B cell (primary cell): ENCODE measurements at regions not wholly inside any gene's neighbourhood (a gene's known extent, or its start where the extent isn't known, plus 50 kb on each side); places are given as distances from the start of the nearest gene placed in this dataset.

Experiments
- ATAC-seq: fragments of 200-7000 bp; cut with Tn5 transposase; one replicate; pipeline ENCODE4 v1.10.0; 2021; ENCODE audit warnings: low read depth, mild to moderate bottlenecking, moderate number of reproducible peaks, moderate library complexity
- CTCF ChIA-PET: fragments of 350-600 bp; sonication (Branson Sonifier 250); formaldehyde crosslinking; loops from one replicate; lab custom pipeline; 2021; ENCODE audit warnings: antibody characterized with exemption, inconsistent platforms; lab: Charles Lee
- POLR2A ChIA-PET: fragments of 350-600 bp; sonication (Branson Sonifier 250); formaldehyde crosslinking; loops from one replicate; lab custom pipeline; 2021; ENCODE audit warnings: antibody characterized with exemption; lab: Charles Lee
- DNase-seq: peaks from one replicate; pipeline ENCODE4 v3.0.0; 2013
- H2AFZ ChIP-seq: 2 replicates; pipeline ENCODE4 v1.6.1; 2012; ENCODE audit warnings: mild to moderate bottlenecking, low read depth, low read length; ENCODE audit not compliant: insufficient read depth, poor library complexity, severe bottlenecking
- H3K27ac ChIP-seq, 2 donors: 1 replicate in 1 of 2; 2 replicates in 1 of 2; pipeline ENCODE4 v1.5.1; 2012 to 2013; ENCODE audit warnings: low read length in 2 of 2, mild to moderate bottlenecking in 2 of 2, moderate library complexity in 1 of 2
- H3K27me3 ChIP-seq, 4 experiments: fragments of 200-600 bp in 1 of 4; sonication (generic) in 1 of 4; replicated peaks in 1 of 4; 1 replicate in 2 of 4; 2 replicates in 2 of 4; pipeline versions ENCODE4 v1.6.1 to v1.7.0; 2013 to 2016; ENCODE audit warnings: low read length in 3 of 4, mild to moderate bottlenecking in 2 of 4, mixed read lengths in 1 of 4, moderate library complexity in 1 of 4; ENCODE audit not compliant: insufficient read depth in 4 of 4, control insufficient read depth in 3 of 4; ENCODE audit errors: control extremely low read depth in 1 of 4
- H3K36me3 ChIP-seq, 2 experiments: replicated peaks in 1 of 2; 1 replicate in 1 of 2; 2 replicates in 1 of 2; pipeline versions ENCODE4 v1.6.1 to v1.7.1; 2013; ENCODE audit warnings: low read length in 1 of 2; ENCODE audit not compliant: insufficient read depth in 2 of 2, control insufficient read depth in 1 of 2; ENCODE audit errors: control extremely low read depth in 1 of 2, extremely low read depth in 1 of 2
- H3K4me1 ChIP-seq, 2 donors: fragments of 200-600 bp in 1 of 2; sonication (generic) in 1 of 2; 1 replicate in 1 of 2; 2 replicates in 1 of 2; pipeline versions ENCODE4 v1.5.1 to v1.6.1; 2013 to 2017; ENCODE audit warnings: low read length in 2 of 2; ENCODE audit not compliant: control insufficient read depth in 2 of 2, insufficient read depth in 2 of 2
- H3K4me2 ChIP-seq: replicated peaks from 2 replicates; pipeline ENCODE3; 2012; ENCODE audit warnings: mild to moderate bottlenecking, low read depth, low read length; ENCODE audit not compliant: poor library complexity, severe bottlenecking
- H3K4me3 ChIP-seq, 5 experiments: fragments of 200-600 bp in 1 of 5; sonication (generic) in 1 of 5; 1 replicate in 3 of 5; 2 replicates in 2 of 5; pipeline versions ENCODE4 v1.5.1 to v1.7.0; 2011 to 2016; ENCODE audit warnings: low read length in 4 of 5, mild to moderate bottlenecking in 4 of 5, low read depth in 2 of 5, control low read depth in 1 of 5, moderate library complexity in 1 of 5; ENCODE audit not compliant: insufficient read depth in 1 of 5; ENCODE audit errors: control extremely low read depth in 1 of 5, extremely low read depth in 1 of 5
- H3K79me2 ChIP-seq: fragments of 200-600 bp; sonication (generic); one replicate; pipeline ENCODE4 v1.6.0; 2016; ENCODE audit warnings: low read length; ENCODE audit not compliant: control insufficient read depth, insufficient read depth
- H3K9ac ChIP-seq: fragments of 200-600 bp; sonication (generic); 2 replicates; pipeline ENCODE4 v1.6.1; 2017; ENCODE audit warnings: mild to moderate bottlenecking, low read length, moderate library complexity
- H3K9me3 ChIP-seq, 3 donors: one replicate each; pipeline versions ENCODE4 v1.6.1 to v1.7.1; 2013; ENCODE audit warnings: low read length in 2 of 3; ENCODE audit not compliant: control insufficient read depth in 2 of 3, insufficient read depth in 1 of 3; ENCODE audit errors: control extremely low read depth in 1 of 3
- H4K20me1 ChIP-seq: 2 replicates; pipeline ENCODE4 v1.6.0; 2012; ENCODE audit warnings: mild to moderate bottlenecking, low read length; ENCODE audit not compliant: insufficient read depth, control insufficient read depth, poor library complexity, severe bottlenecking
- H3K27ac Mint-ChIP-seq: one replicate; pipeline ENCODE4 v1.8.0; 2021; ENCODE audit warnings: mixed read lengths
- H3K27me3 Mint-ChIP-seq: one replicate; pipeline ENCODE4 v1.8.0; 2021; ENCODE audit warnings: mixed read lengths
- H3K4me1 Mint-ChIP-seq: one replicate; pipeline ENCODE4 v1.8.0; 2021; ENCODE audit warnings: mixed read lengths
- H3K4me3 Mint-ChIP-seq: one replicate; pipeline ENCODE4 v1.8.0; 2021; ENCODE audit warnings: mixed read lengths
- H3K9me3 Mint-ChIP-seq: one replicate; pipeline ENCODE4 v1.8.0; 2022; ENCODE audit warnings: mixed read lengths; ENCODE audit not compliant: insufficient read depth
- CTCF ChIP-seq: fragments of 200-600 bp; IDR thresholded peaks from one replicate; pipeline ENCODE4 v1.8.0; 2022; ENCODE audit warnings: antibody characterized with exemption, mild to moderate bottlenecking
- EZH2 ChIP-seq: IDR thresholded peaks from 2 replicates; pipeline ENCODE4 v1.6.1; 2012; ENCODE audit warnings: borderline replicate concordance, low read depth, mild to moderate bottlenecking, moderate library complexity, low read length; ENCODE audit not compliant: insufficient read depth, poor library complexity, severe bottlenecking
- WGBS: methylation state at CpG from one replicate; pipeline ENCODE4 v1.1.5; 2013; ENCODE audit warnings: missing lambda C conversion rate; ENCODE audit not compliant: insufficient coverage; 5-methylcytosine and 5-hydroxymethylcytosine counted together
- intact Hi-C: fragments of 100-400 bp; cut with micrococcal nuclease; formaldehyde crosslinking; loops from one replicate; pipeline ENCODE4 v1.10.0; 2022

GRCh38 chr15:39286706-39287105, 294.2 kb upstream of the THBS1 start:
- Histone ChIP-seq H3K4me1 (no peaks in the 10 kb centered on the region), H2AFZ (no peak overlapping the region), H3K4me3 (no peak overlapping the region), H3K9ac (no peak overlapping the region), H3K36me3 (no peaks in the 10 kb centered on the region), H3K9me3 (peaks cover 0 to 3% (median 0%) of the 10 kb centered on the region in 3 donors), H4K20me1 (no peaks in the 10 kb centered on the region), H3K4me2 (no peak overlapping the region), H3K79me2 (no peaks in the 10 kb centered on the region), H3K27me3 (peaks cover 0 to 4% (median 1%) of the 10 kb centered on the region in 4 experiments), H3K27ac (no peak overlapping the region)
- POLR2A ChIA-PET, result no interaction called here
- H3K4me1 Mint-ChIP-seq, result no peaks in the 10 kb centered on the region
- intact Hi-C loops, result no loop called here
- TF ChIP-seq EZH2 (no peak), CTCF (no peak)
- no peak overlapping the region for H3K4me3 Mint-ChIP-seq
- CTCF ChIA-PET, result no interaction called here
- peaks cover 2% of the 10 kb centered on the region for H3K9me3 Mint-ChIP-seq
- WGBS, result no CpG with 5 or more reads among the region's 2 CpGs
- DNase-seq (no peak), ATAC-seq (no peak)
- H3K27me3 Mint-ChIP-seq, result peaks cover under 1% of the 10 kb centered on the region
- H3K27ac Mint-ChIP-seq, result no peak overlapping the region

GRCh38 chr15:39287322-39288195, 293.3 kb upstream of the THBS1 start:
- ATAC-seq (no peak), DNase-seq (no peak)
- no peaks in the 10 kb centered on the region for H3K4me1 Mint-ChIP-seq
- Histone ChIP-seq H3K27ac (no peak overlapping the region), H3K27me3 (peaks cover 0 to 4% (median 1%) of the 10 kb centered on the region in 4 experiments), H3K4me2 (no peak overlapping the region), H2AFZ (no peak overlapping the region), H3K4me3 (no peak overlapping the region), H3K36me3 (no peaks in the 10 kb centered on the region), H4K20me1 (no peaks in the 10 kb centered on the region), H3K9me3 (peaks cover 0 to 3% (median 0%) of the 10 kb centered on the region in 3 donors), H3K9ac (no peak overlapping the region), H3K4me1 (no peaks in the 10 kb centered on the region), H3K79me2 (no peaks in the 10 kb centered on the region)
- no peak overlapping the region for H3K27ac Mint-ChIP-seq
- ChIA-PET CTCF (no interaction called here), POLR2A (no interaction called here)
- H3K27me3 Mint-ChIP-seq, result peaks cover 3% of the 10 kb centered on the region
- 86% methylated on average over 2 of the region's 6 CpGs for WGBS
- TF ChIP-seq EZH2 (no peak), CTCF (no peak)
- intact Hi-C loops, result no loop called here
- H3K9me3 Mint-ChIP-seq, result peaks cover 4% of the 10 kb centered on the region
- no peak overlapping the region for H3K4me3 Mint-ChIP-seq
